Keratinocyte (primary cell): ENCODE measurements at regions not wholly inside any gene's neighbourhood (a gene's known extent, or its start where the extent isn't known, plus 50 kb on each side); places are given as distances from the start of the nearest gene placed in this dataset.

Experiments
- DNase-seq: peaks from one replicate; pipeline ENCODE4 v3.0.0-alpha.2; 2011; ENCODE audit warnings: low read depth, missing footprints, low spot score
- FAIRE-seq: peaks from 2 replicates; lab custom pipeline; 2011; peaks lifted over from hg19 to GRCh38; lab: Jason Lieb, UNC
- H2AFZ ChIP-seq: 2 replicates; pipeline ENCODE4 v1.6.0; 2012; ENCODE audit warnings: low read length, control low read depth, inconsistent platforms; ENCODE audit not compliant: control insufficient read depth
- H3K27ac ChIP-seq: 2 replicates; pipeline ENCODE4 v1.5.1; 2011; ENCODE audit warnings: low read length; ENCODE audit not compliant: control insufficient read depth, insufficient read depth
- H3K27me3 ChIP-seq: 3 replicates; pipeline ENCODE4 v1.6.0; 2011; ENCODE audit warnings: low read length; ENCODE audit not compliant: control insufficient read depth, insufficient read depth; ENCODE audit errors: extremely low read depth
- H3K36me3 ChIP-seq, 2 experiments: 2 replicates in 1 of 2; 3 replicates in 1 of 2; pipeline ENCODE4 v1.5.1; 2011; ENCODE audit warnings: low read length in 2 of 2, mild to moderate bottlenecking in 1 of 2; ENCODE audit not compliant: control insufficient read depth in 2 of 2, insufficient read depth in 2 of 2; ENCODE audit errors: extremely low read depth in 1 of 2
- H3K4me1 ChIP-seq: 3 replicates; pipeline ENCODE4 v1.5.1; 2011; ENCODE audit warnings: low read length; ENCODE audit not compliant: control insufficient read depth, insufficient read depth; ENCODE audit errors: extremely low read depth
- H3K4me2 ChIP-seq: 3 replicates; pipeline ENCODE4 v1.6.0; 2011; ENCODE audit warnings: low read depth, low read length; ENCODE audit not compliant: control insufficient read depth, insufficient read depth; ENCODE audit errors: extremely low read depth
- H3K4me3 ChIP-seq, 3 experiments: fragments of 200-600 bp in 1 of 3; sonication (generic) in 1 of 3; 2 replicates in 2 of 3; 3 replicates in 1 of 3; pipeline ENCODE4 v1.5.1; 2011 to 2016; ENCODE audit warnings: low read length in 3 of 3, mild to moderate bottlenecking in 3 of 3, control low read depth in 2 of 3, inconsistent platforms in 1 of 3, low read depth in 1 of 3, mixed read lengths in 1 of 3, mixed run types in 1 of 3, moderate library complexity in 1 of 3; ENCODE audit not compliant: control insufficient read depth in 2 of 3, insufficient read depth in 2 of 3; ENCODE audit errors: extremely low read depth in 1 of 3
- H3K79me2 ChIP-seq: 2 replicates; pipeline ENCODE4 v1.6.0; 2012; ENCODE audit warnings: low read length; ENCODE audit not compliant: control insufficient read depth, insufficient read depth
- H3K9ac ChIP-seq: 3 replicates; pipeline ENCODE4 v1.6.0; 2011; ENCODE audit warnings: low read length; ENCODE audit not compliant: control insufficient read depth, insufficient read depth; ENCODE audit errors: extremely low read depth
- H3K9me1 ChIP-seq: 3 replicates; pipeline ENCODE4 v1.6.0; 2011; ENCODE audit warnings: low read length; ENCODE audit not compliant: control insufficient read depth, insufficient read depth; ENCODE audit errors: extremely low read depth
- H3K9me3 ChIP-seq: 2 replicates; pipeline ENCODE4 v1.5.1; 2012; ENCODE audit warnings: low read depth, low read length; ENCODE audit not compliant: control insufficient read depth
- H4K20me1 ChIP-seq: 3 replicates; pipeline ENCODE4 v1.6.0; 2011; ENCODE audit warnings: low read length; ENCODE audit not compliant: control insufficient read depth, insufficient read depth; ENCODE audit errors: extremely low read depth
- EZH2 ChIP-seq: IDR thresholded peaks from one replicate; pipeline ENCODE4 v1.6.1; 2012; ENCODE audit warnings: inconsistent platforms, mild to moderate bottlenecking, low read length, moderate library complexity
- dilution Hi-C: fragments of 300-500 bp; cut with MboI; formaldehyde crosslinking; loops from one replicate; pipeline ENCODE4 v1.7.0; 2020; ENCODE audit warnings: low sequenced_read_pairs; ENCODE audit not compliant: extremely low pct_ligation_motif_present
- TF ChIP-seq, protein P1 (sequence below), 3 experiments: IDR thresholded peaks in 1 of 3; conservative IDR thresholded peaks in 1 of 3; optimal IDR thresholded peaks in 1 of 3; 2 replicates in 2 of 3; 3 replicates in 1 of 3; pipeline versions ENCODE3 to v1.5.1; 2011; ENCODE audit warnings: low read length in 3 of 3, mild to moderate bottlenecking in 3 of 3, moderate library complexity in 2 of 3, control low read depth in 1 of 3, inconsistent platforms in 1 of 3; ENCODE audit not compliant: insufficient read depth in 2 of 3; ENCODE audit errors: extremely low read depth in 1 of 3

- Histone ChIP-seq H3K79me2 (peaks cover 4% of the 10 kb centered on the region), H3K9me3 (no peaks in the 10 kb centered on the region), H3K9ac (no peak overlapping the region), H3K27me3 (no peaks in the 10 kb centered on the region), H3K4me2 (no peak overlapping the region), H3K36me3 (no peaks in the 10 kb centered on the region), H4K20me1 (no peaks in the 10 kb centered on the region), H3K4me3 (no peak overlapping the region), H2AFZ (no peak overlapping the region), H3K4me1 (no peaks in the 10 kb centered on the region), H3K9me1 (no peaks in the 10 kb centered on the region), H3K27ac (no peak overlapping the region)
- TF ChIP-seq, protein P1, sequence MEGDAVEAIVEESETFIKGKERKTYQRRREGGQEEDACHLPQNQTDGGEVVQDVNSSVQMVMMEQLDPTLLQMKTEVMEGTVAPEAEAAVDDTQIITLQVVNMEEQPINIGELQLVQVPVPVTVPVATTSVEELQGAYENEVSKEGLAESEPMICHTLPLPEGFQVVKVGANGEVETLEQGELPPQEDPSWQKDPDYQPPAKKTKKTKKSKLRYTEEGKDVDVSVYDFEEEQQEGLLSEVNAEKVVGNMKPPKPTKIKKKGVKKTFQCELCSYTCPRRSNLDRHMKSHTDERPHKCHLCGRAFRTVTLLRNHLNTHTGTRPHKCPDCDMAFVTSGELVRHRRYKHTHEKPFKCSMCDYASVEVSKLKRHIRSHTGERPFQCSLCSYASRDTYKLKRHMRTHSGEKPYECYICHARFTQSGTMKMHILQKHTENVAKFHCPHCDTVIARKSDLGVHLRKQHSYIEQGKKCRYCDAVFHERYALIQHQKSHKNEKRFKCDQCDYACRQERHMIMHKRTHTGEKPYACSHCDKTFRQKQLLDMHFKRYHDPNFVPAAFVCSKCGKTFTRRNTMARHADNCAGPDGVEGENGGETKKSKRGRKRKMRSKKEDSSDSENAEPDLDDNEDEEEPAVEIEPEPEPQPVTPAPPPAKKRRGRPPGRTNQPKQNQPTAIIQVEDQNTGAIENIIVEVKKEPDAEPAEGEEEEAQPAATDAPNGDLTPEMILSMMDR (optimal IDR thresholded peaks at IDR 0.05 in 1 of 3, IDR thresholded peaks at IDR 0.05 in 1 of 3, conservative IDR thresholded peaks at IDR 0.05 in 1 of 3; ENCODE audit: extremely low read depth in 1 of 3, insufficient read depth in 2 of 3, low read length in 3 of 3) = no peak
- no peak for TF ChIP-seq EZH2
- FAIRE-seq (no peak), DNase-seq (no peak)
- dilution Hi-C loops = no loop called here
These were observed 151.2 kb downstream of the TANC2 start for GRCh38 chr17:63116967-63117830.

- no peak for DNase-seq
- H3K27ac ChIP-seq = no peak overlapping the region
- no peaks in the 10 kb centered on the region for H3K36me3 ChIP-seq
- no peak for TF ChIP-seq EZH2
- TF ChIP-seq, protein P1 (optimal IDR thresholded peaks at IDR 0.05 in 1 of 3, IDR thresholded peaks at IDR 0.05 in 1 of 3, conservative IDR thresholded peaks at IDR 0.05 in 1 of 3; ENCODE audit: extremely low read depth in 1 of 3, insufficient read depth in 2 of 3, low read length in 3 of 3) = no peak
- no peaks in the 10 kb centered on the region for H3K27me3 ChIP-seq
- H3K9me1 ChIP-seq = no peaks in the 10 kb centered on the region
- no peaks in the 10 kb centered on the region for H3K9me3 ChIP-seq
- H3K4me3 ChIP-seq = no peak overlapping the region
- no peak for FAIRE-seq
- H2AFZ ChIP-seq = no peak overlapping the region
- no peak overlapping the region for H3K4me2 ChIP-seq
- H4K20me1 ChIP-seq = no peaks in the 10 kb centered on the region
- H3K9ac ChIP-seq = no peak overlapping the region
- dilution Hi-C loops = no loop called here
- peaks cover 5% of the 10 kb centered on the region for H3K79me2 ChIP-seq
- H3K4me1 ChIP-seq = no peaks in the 10 kb centered on the region
These were observed 154.4 kb downstream of the TANC2 start for GRCh38 chr17:63120406-63120805.
